H1 (cell line): ENCODE measurements at regions not wholly inside any gene's neighbourhood (a gene's known extent, or its start where the extent isn't known, plus 50 kb on each side); places are given as distances from the start of the nearest gene placed in this dataset.

ENCODE experiments used
- CTCF ChIA-PET: fragments of 300-600 bp; sonication (Branson Sonifier 250); formaldehyde crosslinking; loops from one replicate; lab custom pipeline; 2021; ENCODE audit not compliant: partially characterized antibody; lab: Charles Lee
- POLR2A ChIA-PET: fragments of 300-600 bp; sonication (Branson Sonifier 250); formaldehyde crosslinking; loops from one replicate; lab custom pipeline; 2021; ENCODE audit warnings: inconsistent platforms; ENCODE audit not compliant: partially characterized antibody; lab: Charles Lee
- DNase-seq, 2 experiments: peaks; one replicate each; pipeline versions ENCODE4 v3.0.0 to v3.0.0-alpha.2; 2010 to 2022; ENCODE audit warnings: low spot score in 2 of 2, low read depth in 1 of 2, mixed read lengths in 1 of 2
- FAIRE-seq: peaks from 2 replicates; lab custom pipeline; 2011; peaks lifted over from hg19 to GRCh38; lab: Jason Lieb, UNC
- H2AFZ ChIP-seq: 2 replicates; pipeline ENCODE4 v1.8.1; 2012; ENCODE audit warnings: low read length, inconsistent platforms
- H2AK5ac ChIP-seq: 2 replicates; pipeline ENCODE4 v1.6.1; 2013; ENCODE audit warnings: low read depth, low read length
- H2BK120ac ChIP-seq: replicated peaks from 2 replicates; pipeline ENCODE3; 2013; ENCODE audit warnings: low read depth, low read length, inconsistent platforms
- H2BK12ac ChIP-seq: 2 replicates; pipeline ENCODE4 v1.6.1; 2013; ENCODE audit warnings: low read depth, low read length
- H2BK15ac ChIP-seq: 2 replicates; pipeline ENCODE4 v1.6.1; 2013; ENCODE audit warnings: low read length
- H2BK20ac ChIP-seq: 2 replicates; pipeline ENCODE4 v1.6.1; 2013; ENCODE audit warnings: low read length
- H2BK5ac ChIP-seq: 2 replicates; pipeline ENCODE4 v1.6.1; 2013; ENCODE audit warnings: low read depth, low read length
- H3K14ac ChIP-seq: 2 replicates; pipeline ENCODE4 v1.6.1; 2013; ENCODE audit warnings: inconsistent platforms; ENCODE audit not compliant: insufficient read length
- H3K18ac ChIP-seq: 2 replicates; pipeline ENCODE4 v1.6.1; 2013; ENCODE audit warnings: low read length; ENCODE audit errors: extremely low read depth
- H3K23ac ChIP-seq: 2 replicates; pipeline ENCODE4 v1.6.1; 2013; ENCODE audit warnings: inconsistent platforms; ENCODE audit not compliant: insufficient read length
- H3K23me2 ChIP-seq: 2 replicates; pipeline ENCODE4 v1.6.1; 2013; ENCODE audit warnings: low read depth, low read length
- H3K27ac ChIP-seq: 2 replicates; pipeline ENCODE4 v1.6.1; 2011; ENCODE audit warnings: low read depth, low read length, inconsistent platforms
- H3K27me3 ChIP-seq, 4 experiments: replicated peaks in 1 of 4; 1 replicate in 1 of 4; 2 replicates in 3 of 4; pipeline versions ENCODE4 v1.6.1 to v1.8.1; 2011 to 2013; ENCODE audit warnings: low read length in 3 of 4, mild to moderate bottlenecking in 3 of 4, inconsistent platforms in 2 of 4, mixed read lengths in 2 of 4, moderate library complexity in 1 of 4; ENCODE audit not compliant: control insufficient read depth in 3 of 4, insufficient read depth in 3 of 4; ENCODE audit errors: extremely low read depth in 1 of 4
- H3K36me3 ChIP-seq, 4 experiments: 2 replicates each; pipeline versions ENCODE4 v1.6.1 to v1.8.1; 2011 to 2013; ENCODE audit warnings: mild to moderate bottlenecking in 4 of 4, low read length in 3 of 4, moderate library complexity in 2 of 4, control low read depth in 1 of 4, inconsistent platforms in 1 of 4; ENCODE audit not compliant: insufficient read depth in 4 of 4, control insufficient read depth in 2 of 4
- H3K4ac ChIP-seq: replicated peaks from 2 replicates; pipeline ENCODE3; 2013; ENCODE audit warnings: low read length, low read depth, mixed read lengths, inconsistent platforms; ENCODE audit not compliant: insufficient read length
- H3K4me1 ChIP-seq, 4 experiments: replicated peaks in 1 of 4; 1 replicate in 1 of 4; 2 replicates in 3 of 4; pipeline versions ENCODE4 v1.6.1 to v1.8.1; 2011 to 2013; ENCODE audit warnings: low read length in 3 of 4, inconsistent platforms in 2 of 4, mixed read lengths in 1 of 4; ENCODE audit not compliant: insufficient read depth in 4 of 4, control insufficient read depth in 3 of 4
- H3K4me2 ChIP-seq, 2 experiments: 2 replicates each; pipeline versions ENCODE4 v1.6.1 to v1.8.1; 2011 to 2013; ENCODE audit warnings: low read depth in 2 of 2, low read length in 2 of 2, control low read depth in 1 of 2, inconsistent platforms in 1 of 2, mild to moderate bottlenecking in 1 of 2; ENCODE audit not compliant: insufficient read depth in 1 of 2
- H3K4me3 ChIP-seq, 4 experiments: fragments of 200-600, 300-600 bp in 1 of 4; sonication (generic), shearing (Covaris generic), sonication (Bioruptor Twin) in 1 of 4; 2 replicates each; pipeline versions ENCODE4 v1.5.1 to v1.8.1; 2011 to 2016; ENCODE audit warnings: low read length in 4 of 4, low read depth in 3 of 4, control low read depth in 2 of 4, inconsistent platforms in 2 of 4, mild to moderate bottlenecking in 2 of 4, mixed read lengths in 1 of 4, moderate library complexity in 1 of 4; ENCODE audit not compliant: insufficient read depth in 2 of 4; ENCODE audit errors: extremely low read depth in 1 of 4
- H3K56ac ChIP-seq: replicated peaks from 2 replicates; pipeline ENCODE3; 2013; ENCODE audit warnings: low read depth, mild to moderate bottlenecking, mixed read lengths, low read length, inconsistent platforms; ENCODE audit not compliant: insufficient read length
- H3K79me1 ChIP-seq: 2 replicates; pipeline ENCODE4 v1.6.1; 2013; ENCODE audit warnings: low read depth, low read length, control low read depth
- H3K79me2 ChIP-seq, 2 experiments: 2 replicates each; pipeline versions ENCODE4 v1.6.1 to v1.8.1; 2012 to 2013; ENCODE audit warnings: low read length in 2 of 2, mild to moderate bottlenecking in 2 of 2, inconsistent platforms in 1 of 2; ENCODE audit not compliant: insufficient read depth in 2 of 2, control insufficient read depth in 1 of 2
- H3K9ac ChIP-seq, 4 experiments: replicated peaks in 1 of 4; 1 replicate in 1 of 4; 2 replicates in 3 of 4; pipeline versions ENCODE4 v1.6.1 to v1.8.1; 2011 to 2013; ENCODE audit warnings: low read depth in 3 of 4, low read length in 3 of 4, control low read depth in 2 of 4, mild to moderate bottlenecking in 2 of 4, moderate library complexity in 2 of 4, inconsistent platforms in 1 of 4; ENCODE audit errors: extremely low read depth in 1 of 4
- H3K9me3 ChIP-seq, 2 experiments: 2 replicates each; pipeline versions ENCODE4 v1.6.1 to v1.8.1; 2012 to 2013; ENCODE audit warnings: mild to moderate bottlenecking in 2 of 2, moderate library complexity in 2 of 2, control low read depth in 1 of 2, inconsistent platforms in 1 of 2, low read depth in 1 of 2, low read length in 1 of 2, mixed read lengths in 1 of 2; ENCODE audit not compliant: insufficient read depth in 2 of 2
- H4K20me1 ChIP-seq, 2 experiments: replicated peaks in 1 of 2; 2 replicates each; pipeline versions ENCODE3 to v1.8.1; 2011 to 2013; ENCODE audit warnings: inconsistent platforms in 2 of 2, low read length in 2 of 2, mild to moderate bottlenecking in 1 of 2; ENCODE audit not compliant: insufficient read depth in 2 of 2, control insufficient read depth in 1 of 2
- H4K5ac ChIP-seq: 2 replicates; pipeline ENCODE4 v1.6.1; 2013; ENCODE audit warnings: low read length, low read depth, mixed read lengths, inconsistent platforms; ENCODE audit not compliant: insufficient read length
- H4K8ac ChIP-seq: 2 replicates; pipeline ENCODE4 v1.8.0; 2013; ENCODE audit warnings: mild to moderate bottlenecking, moderate library complexity, low read length, inconsistent platforms; ENCODE audit not compliant: insufficient read depth; ENCODE audit errors: extremely low read depth
- H4K91ac ChIP-seq: replicated peaks from 2 replicates; pipeline ENCODE3; 2013; ENCODE audit warnings: low read length, mixed read lengths, inconsistent platforms; ENCODE audit not compliant: insufficient read length
- JUN ChIP-seq: IDR thresholded peaks from 2 replicates; pipeline ENCODE4 v1.6.1; 2011; ENCODE audit warnings: low read depth, mild to moderate bottlenecking, improper control_type of control experiment, low read length
- RBBP5 ChIP-seq: IDR thresholded peaks from 2 replicates; pipeline ENCODE4 v1.7.1; 2012; ENCODE audit warnings: low read depth, mild to moderate bottlenecking, inconsistent platforms, low read length, moderate library complexity, borderline replicate concordance
- TBP ChIP-seq: IDR thresholded peaks from 2 replicates; pipeline ENCODE4 v1.6.1; 2011; ENCODE audit warnings: low read depth, low read length, improper control_type of control experiment
- WGBS, 2 experiments: shearing (Covaris generic) in 1 of 2; methylation state at CpG; one replicate each; pipeline versions ENCODE4 v1.1.6 to v1.1.7; 2013 to 2015; ENCODE audit warnings: low lambda C conversion rate in 2 of 2, mixed read lengths in 2 of 2, inconsistent platforms in 1 of 2, low coverage in 1 of 2, missing lambda C conversion rate in 1 of 2; ENCODE audit not compliant: insufficient replicate concordance in 2 of 2, insufficient coverage in 1 of 2, insufficient read length in 1 of 2; ENCODE audit errors: extremely low coverage in 1 of 2, missing lambda C conversion rate in 1 of 2; 5-methylcytosine and 5-hydroxymethylcytosine counted together

DNA sequence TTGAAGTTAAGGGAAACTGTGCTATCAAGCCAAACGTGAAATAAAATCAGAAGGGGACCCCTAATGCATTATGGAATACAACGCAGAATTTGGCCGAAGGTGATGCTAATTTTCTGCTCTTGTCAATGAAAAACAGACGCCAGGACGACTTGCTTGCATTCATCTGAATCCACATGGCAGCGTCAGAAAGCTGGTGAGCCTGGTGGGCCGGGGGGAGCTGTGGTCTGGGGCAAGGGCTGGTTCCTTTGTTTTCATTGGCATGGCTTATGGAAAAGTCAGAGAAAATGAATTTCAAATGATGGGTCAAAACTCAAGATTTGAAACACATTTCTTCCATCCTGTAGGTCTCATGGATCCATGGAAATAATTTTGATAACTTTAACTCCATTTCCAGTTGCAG is 86.4 kb upstream of the RUNX1 start:
- Histone ChIP-seq H3K4ac (no peak overlapping the region), H3K36me3 (no peaks in the 10 kb centered on the region), H2BK12ac (no peak overlapping the region), H3K14ac (no peak overlapping the region), H3K23me2 (no peaks in the 10 kb centered on the region), H4K91ac (no peak overlapping the region), H2BK15ac (no peak overlapping the region), H3K9me3 (no peaks in the 10 kb centered on the region), H3K79me1 (no peaks in the 10 kb centered on the region), H2BK20ac (no peak overlapping the region), H4K8ac (no peak overlapping the region), H2BK120ac (no peak overlapping the region), H3K4me1 (no peaks in the 10 kb centered on the region), H3K56ac (no peak overlapping the region), H3K4me2 (no peak overlapping the region), H3K79me2 (no peaks in the 10 kb centered on the region), H3K9ac (no peak overlapping the region), H3K27ac (no peak overlapping the region), H2AK5ac (no peak overlapping the region), H3K18ac (no peak overlapping the region), H3K23ac (no peak overlapping the region), H4K5ac (no peak overlapping the region), H2BK5ac (no peak overlapping the region), H3K4me3 (no peak overlapping the region), H3K27me3 (no peaks in the 10 kb centered on the region), H2AFZ (no peak overlapping the region), H4K20me1 (no peaks in the 10 kb centered on the region)
- WGBS, 2 experiments = 79% methylated on average over 6 of the region's 7 CpGs; no CpG with 5 or more reads in 1 of the 2 experiments
- ChIA-PET POLR2A (no interaction called here), CTCF (interaction anchor here (1.1 kb wide), 1 partner anchor 84 kb away, joined by 3 read pairs; no protein-coding TSS in a partner anchor)
- DNase-seq = no peak
- TF ChIP-seq TBP = no peak
- TF ChIP-seq RBBP5 = no peak
- no peak for TF ChIP-seq JUN
- FAIRE-seq = no peak
